HG02943 (cell line): ENCODE measurements at regions not wholly inside any gene's neighbourhood (a gene's known extent, or its start where the extent isn't known, plus 50 kb on each side); places are given as distances from the start of the nearest gene placed in this dataset.

ENCODE experiments used
- ATAC-seq: cut with Tn5 transposase; IDR thresholded peaks from one replicate; pipeline ENCODE4 v1.9.1; 2021; ENCODE audit warnings: mild to moderate bottlenecking, low read depth, moderate library complexity; ENCODE audit not compliant: unreplicated experiment

DNA sequence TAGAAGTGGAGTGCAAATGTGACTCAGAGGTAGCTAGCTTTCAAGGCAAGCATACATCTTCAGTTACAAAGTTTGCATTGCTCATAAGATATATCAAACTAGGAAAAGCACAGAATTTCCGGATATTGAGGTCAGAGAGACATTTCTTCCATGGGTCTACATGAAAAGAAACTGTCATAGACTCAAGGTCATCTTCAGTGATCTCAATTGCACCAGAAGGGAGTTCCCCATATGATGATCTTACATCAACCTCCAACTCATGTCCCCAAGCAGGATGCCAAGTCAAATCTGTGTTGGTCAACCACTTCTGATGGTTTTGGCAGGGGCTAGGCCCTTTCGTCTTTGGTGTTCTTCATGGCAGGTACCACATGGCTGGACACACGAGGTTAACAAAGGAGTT, 459.9 kb upstream of the MAF start:
- ATAC-seq: no peak

DNA sequence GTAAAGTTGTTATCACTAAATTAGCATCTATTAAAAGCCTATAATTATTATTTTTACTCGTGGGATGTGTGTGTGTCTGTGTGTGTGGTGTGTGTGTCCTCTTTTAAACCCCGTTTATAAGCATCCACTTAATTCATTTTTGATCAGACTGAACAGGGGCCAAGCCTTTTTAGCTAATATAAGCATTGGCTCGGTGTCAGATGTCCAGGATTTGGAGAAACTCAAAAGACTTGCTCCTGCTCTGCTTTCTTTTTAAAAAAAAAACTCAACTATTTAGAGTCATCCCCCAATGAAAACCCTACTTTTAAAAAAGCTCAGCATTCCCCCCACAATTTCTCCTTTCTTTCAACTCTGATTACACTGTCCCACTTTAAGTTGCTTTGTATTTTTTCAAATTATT, 459.3 kb upstream of the MAF start:
- ATAC-seq: no peak

DNA sequence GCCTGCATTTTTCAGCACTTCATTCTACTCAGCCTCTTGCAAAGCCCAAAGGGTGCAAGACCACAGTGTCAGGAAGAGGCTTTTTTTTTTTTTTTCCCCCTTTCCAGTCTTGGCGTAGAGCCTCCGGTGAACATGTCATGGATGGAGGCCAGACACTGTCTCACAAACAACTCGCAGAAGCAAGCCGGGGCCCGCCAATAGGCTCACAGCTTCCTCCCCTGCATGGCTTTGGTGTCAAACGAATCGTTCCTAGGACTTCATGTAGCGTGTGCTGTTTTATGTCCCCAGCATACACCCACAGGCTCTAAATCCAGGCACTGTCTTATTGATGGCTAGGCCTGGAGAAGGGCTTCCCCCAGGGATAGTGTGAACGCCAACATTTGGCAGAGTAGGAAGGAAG, 457.7 kb upstream of the MAF start:
- no peak for ATAC-seq

DNA sequence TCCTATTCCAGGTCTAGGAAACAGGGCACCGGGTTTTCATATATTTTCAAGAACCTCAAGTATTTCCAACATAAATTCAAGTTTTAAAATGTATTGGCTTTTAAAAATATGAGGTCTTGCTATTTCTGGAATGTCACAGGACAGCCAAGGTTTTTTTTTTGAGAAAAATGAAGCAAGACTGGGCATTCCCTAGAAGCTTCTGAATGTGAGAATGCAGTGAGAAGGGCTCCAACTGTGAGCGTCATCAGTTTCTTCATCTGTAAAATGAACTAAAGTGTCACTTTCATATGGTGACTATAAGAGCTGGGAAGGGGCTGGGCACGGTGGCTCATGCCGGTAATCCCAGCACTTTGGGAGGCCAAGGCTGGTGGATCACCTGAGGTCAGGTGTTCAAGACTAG, 455.8 kb upstream of the MAF start:
- ATAC-seq: no peak

DNA sequence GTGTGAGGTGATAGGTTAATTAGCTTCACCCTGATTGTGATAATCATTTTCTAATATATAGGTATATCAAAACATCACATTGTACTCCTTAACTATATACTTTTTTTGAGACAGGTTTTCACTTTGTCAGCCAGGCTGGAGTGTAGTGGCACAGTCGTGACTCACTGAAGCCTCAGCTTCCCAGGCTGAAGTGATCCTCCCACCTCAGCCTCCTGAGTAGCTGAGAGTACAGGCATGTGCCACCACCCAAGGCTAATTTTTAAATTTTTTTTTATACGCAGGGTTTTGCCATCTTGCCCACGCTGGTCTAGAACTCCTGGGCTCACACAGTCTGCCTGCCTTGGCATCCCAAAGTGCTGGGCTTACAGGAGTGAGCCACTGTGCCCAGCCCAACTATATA, 455.3 kb upstream of the MAF start:
- no peak for ATAC-seq

DNA sequence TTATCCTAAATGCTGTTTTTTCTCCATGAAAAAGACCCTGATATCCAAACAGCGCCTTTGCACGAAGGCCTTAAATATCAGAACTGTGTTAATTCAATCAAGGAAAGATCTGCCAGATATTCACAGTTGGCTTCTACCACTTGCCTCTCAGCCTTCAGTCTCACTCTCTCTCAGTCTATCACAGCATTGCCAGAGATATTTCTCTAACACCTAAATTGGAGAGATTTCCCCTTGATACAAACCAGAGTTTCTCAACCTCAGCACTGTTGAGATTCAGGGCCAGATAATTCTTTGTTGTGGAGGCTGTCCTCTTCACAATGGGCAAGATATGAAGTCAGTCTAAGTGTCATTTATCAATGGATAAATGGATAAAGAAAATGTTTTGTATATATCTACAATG, 454.1 kb upstream of the MAF start:
- ATAC-seq: no peak

DNA sequence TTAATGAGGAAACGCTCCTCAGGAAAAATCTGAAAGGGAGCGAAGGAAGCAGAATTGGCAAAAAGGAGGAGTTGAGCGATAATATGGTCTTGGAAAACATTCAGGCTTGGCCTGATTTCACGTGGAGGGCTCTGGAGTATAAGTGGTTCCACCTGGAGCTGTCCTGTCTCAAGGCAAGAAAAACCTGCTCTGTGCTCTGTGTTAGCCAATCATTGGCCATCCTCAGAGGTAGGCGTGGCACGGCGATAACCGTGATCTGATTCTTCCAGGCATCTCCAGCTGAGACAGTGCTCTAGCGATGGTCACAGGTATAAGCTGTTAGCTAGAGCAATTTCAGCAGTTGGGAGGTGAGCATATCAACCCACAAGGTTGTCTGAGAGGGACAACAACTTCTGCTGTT, 450.5 kb upstream of the MAF start:
- no peak for ATAC-seq

DNA sequence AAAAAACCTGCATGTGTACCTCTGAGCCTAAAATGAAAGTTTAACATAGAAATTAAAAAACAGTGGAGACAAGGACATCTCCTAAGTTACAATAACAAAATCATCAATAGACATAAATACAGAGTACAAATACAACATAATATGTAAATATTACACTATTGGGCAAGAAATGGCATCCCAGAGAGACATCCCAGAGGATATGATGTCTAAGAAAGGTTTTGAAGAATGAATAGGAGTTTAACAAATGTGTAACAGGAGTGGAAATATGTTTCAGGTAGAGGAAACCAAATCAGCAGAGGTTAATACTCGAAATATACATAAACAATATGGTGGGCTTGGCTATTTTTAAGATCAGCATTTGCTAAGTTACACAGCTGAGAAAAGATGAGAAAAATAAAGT, 447.7 kb upstream of the MAF start:
- ATAC-seq: no peak

DNA sequence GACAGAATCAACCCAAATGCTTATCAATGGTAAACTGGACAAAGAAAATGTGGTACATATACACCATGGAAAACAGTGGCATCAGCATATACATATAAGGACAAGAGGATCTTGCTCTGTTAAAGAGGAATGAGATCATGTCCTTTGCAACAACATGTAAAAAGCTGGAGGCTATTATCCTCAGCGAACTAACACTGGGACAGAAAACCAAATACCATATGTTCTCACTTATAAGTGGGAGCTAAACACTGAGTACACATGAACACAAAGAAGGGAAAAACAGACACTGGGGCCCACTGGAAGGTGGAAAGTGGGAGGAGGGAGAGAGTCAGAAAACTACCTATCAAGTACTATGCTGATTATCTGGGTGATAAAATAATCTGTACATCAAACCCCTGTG, 447.3 kb upstream of the MAF start:
- no peak for ATAC-seq

DNA sequence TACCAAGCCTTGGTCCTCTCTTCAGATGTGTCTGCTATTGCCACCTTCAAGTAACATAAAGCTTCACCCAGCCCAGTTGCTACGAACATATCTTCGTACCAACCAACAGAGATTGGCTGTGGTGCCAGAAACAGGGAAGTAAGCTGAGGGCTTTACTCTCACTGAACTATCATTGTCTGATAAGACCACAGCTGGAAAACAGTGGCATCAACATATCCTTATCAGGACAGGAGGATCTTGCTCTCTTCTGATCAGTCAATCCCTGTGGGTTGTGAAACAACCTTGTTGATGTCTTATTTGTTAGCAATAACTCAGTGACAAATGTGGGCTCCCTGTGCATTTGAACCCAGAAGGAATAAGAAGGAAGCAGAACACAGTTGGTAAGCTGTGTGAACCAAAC, 446.3 kb upstream of the MAF start:
- no peak for ATAC-seq

DNA sequence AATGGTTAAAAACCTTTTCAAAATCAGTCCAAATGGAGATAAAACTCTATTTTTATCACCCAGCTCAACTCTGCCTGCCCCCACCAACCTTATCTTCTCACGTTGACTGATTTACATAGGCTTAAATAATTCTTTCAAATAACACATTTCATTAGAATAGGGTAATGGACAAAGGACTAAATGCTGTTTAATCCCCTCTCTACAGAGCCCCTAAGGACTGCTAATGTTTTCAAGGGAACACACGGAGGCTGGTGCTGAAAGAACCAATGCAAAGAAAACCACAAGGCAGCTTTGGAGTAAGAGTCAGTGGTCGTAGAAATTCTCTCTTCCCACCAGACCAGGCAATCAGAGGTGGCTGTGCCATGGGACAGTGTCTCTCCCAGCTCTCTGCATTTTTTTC, 445.7 kb upstream of the MAF start:
- no peak for ATAC-seq

DNA sequence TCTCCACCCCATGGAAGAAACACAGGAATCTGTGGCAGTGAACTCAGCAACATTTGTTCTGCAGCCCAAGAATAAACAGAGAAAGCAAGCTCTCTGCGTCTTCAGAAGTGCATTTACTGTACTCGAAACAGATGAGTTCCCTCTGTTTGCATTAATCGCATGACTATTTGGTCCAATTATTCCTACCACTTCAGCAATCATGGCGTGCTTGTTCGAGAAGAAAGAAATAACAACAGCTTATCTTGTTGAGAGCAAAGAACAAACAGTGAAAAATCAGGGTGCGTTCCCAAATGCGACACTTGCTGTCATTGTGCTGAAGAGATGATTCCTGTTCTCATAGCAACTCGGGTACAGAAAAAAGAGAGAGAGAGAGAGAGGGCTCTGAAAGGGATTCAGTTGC, 445.3 kb upstream of the MAF start:
- ATAC-seq: no peak

DNA sequence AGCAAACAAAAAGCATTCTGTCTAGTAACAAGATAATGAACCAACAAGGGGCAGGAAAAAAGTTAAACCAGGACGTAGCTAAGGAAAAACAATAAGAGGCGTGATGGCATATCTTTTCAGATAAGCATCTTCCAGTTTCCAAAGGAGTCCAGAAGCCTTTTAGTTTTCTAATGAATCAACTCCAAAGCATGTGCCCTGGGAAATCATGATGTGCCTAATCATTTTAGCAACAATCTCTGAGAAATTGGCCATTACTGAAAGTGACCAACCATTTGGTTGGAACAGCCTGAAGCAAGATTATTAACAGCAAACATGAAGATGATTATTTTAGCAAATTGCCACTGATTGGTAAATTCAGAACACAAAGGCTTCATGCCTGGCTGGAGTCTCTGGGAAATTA, 440.9 kb upstream of the MAF start:
- no peak for ATAC-seq

DNA sequence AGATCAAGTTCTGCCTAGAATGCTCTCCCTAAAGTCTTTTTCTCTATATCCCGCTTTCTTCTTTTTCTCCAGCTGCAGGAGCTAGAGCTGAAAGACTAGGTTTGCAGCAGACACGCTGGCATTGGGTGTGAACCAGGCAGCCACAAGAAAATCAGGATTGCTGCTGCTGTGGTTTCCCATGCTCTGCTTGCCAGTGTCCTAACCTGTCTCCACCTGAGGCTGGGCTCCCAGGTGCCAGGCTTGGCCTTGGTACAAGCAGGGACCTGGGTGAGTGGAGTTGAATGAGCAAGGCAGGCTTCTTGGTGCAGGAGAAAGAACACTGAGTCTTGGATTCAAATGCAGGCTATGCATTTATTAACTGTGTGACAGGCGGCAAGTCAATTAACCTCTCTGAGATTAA, 440.3 kb upstream of the MAF start:
- no peak for ATAC-seq

DNA sequence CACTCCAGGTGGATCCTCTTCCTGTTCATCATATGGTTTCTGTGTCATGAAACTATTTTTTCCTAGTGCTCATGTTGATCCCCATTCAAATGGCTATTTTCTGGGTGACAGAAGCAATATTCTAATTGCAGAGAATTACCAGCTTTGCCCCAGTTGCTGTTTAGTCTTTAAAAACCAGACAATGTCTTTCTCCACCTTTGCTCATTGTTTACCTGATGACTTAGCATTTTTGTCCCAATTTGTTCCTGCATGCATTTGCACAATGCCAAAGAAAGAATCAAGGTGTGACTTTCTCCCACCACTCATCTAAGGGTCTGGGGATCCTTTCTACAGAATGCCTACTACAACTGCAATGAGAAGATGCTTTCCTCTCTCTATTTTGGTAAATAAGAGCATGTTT, 439.9 kb upstream of the MAF start:
- no peak for ATAC-seq

DNA sequence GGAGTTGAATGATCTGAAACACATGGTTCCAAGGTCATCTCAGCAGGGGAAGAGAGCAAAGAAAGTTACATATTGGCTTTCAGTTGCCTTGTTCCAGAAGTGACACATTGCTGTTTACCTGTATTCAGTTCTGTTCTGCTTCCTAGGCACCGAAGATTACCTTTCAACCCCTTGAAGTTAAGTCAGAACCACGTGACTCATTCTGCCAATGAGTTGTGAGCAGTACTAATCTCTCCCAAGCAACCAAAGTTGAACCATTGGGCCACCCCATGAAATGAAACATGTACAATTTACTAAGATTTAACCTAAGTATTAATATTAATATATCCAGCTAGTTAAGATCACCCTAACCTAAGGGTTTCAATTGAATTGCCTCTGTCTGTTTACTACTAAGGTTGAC, 439.2 kb upstream of the MAF start:
- ATAC-seq: no peak

DNA sequence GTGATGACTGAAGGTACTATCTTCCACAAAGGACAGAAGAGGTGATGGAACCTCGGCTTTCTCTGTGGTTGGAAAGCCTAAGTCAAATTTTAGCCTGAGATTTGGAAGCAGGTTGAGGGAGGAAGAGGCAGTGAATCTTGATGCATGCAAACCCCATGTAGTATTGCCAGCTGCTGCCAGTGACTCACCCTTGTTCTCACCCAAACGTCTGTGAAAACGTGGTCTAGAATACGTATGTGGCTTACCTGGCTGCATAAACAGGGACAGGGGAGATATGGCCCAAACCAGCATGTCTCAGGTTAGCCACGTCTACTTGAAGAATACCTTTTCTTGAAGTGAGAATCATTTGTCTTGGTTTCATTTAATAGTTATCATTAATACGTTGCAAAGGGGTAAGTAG, 438.0 kb upstream of the MAF start:
- no peak for ATAC-seq

DNA sequence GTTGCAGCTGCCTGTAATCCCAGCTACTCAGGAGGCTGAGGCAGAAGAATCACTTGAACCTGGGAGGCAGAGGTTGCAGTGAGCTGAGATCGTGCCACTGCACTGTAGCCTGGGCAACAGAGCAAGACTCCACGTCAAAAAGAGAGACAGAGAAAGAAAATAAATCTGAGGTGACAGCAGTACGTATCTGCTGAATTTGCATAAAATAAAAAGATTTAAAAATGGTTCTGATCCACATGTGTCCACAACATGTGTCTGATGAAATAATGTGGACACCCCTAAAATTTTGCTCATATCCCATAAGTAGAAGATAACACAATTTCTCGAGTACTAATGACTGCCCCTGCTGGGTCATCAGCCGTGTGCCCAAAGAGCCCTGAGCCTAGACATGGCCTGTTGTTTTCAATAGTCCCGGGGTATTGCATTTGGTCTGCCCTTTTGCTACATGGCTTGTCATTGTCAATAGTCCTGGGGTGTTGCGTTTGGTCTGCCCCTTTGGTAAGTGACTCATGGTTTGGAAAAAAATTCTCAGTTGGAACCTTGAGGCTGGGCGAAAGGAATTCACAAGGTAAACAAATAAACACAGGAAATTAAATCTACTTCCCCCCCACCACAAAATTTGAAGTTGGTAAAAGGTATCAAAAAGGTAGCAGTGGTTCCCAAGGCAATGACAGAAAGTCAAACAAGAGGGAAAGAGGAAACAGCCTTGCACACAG, 434.6 kb upstream of the MAF start:
- ATAC-seq: no peak

DNA sequence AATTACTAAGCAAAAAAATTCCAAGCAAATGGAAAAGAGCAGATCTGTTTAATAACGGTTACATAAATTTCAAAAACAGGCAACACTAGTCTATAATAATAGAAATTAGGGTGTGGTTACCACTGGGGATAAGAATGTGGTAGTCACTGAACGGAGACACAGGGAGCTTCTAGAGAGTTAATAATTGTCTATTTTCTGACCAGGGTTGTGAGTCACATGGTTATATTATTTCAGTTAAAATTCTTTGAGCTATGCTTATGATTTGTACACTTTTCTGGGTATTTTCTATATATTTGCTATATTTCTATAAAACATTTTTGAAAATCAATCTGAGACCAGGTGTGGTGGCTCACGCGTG, 433.9 kb upstream of the MAF start:
- ATAC-seq: no peak

DNA sequence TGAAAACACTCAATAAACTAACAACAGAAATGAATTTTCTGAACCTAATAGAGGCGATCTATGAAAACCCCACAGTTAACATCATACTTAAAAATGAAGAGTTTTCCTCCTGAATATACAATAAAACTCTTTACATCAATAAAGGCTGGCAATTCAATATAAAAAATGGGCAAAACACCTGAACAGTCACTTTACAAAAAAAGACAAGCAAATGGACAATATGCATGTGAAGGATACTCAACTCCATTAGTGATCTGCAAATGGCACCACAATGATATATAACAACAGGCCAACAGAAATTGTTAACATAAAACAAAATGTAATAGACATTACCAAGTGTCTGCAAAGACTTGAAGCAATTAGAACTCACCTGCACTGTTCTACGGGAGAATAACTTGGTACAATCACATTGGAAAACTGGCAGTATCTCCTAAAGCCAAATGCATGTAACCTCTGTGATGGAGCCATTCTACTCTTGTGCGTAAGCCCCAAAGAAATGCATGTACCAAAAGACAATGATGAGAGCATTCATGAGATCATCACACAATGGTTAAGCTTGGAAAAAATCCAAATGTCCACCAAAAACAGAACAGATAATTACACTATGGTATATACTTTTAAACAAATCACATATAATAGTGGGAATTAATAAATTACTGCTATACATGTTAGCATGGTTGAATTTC, 433.4 kb upstream of the MAF start:
- no peak for ATAC-seq

DNA sequence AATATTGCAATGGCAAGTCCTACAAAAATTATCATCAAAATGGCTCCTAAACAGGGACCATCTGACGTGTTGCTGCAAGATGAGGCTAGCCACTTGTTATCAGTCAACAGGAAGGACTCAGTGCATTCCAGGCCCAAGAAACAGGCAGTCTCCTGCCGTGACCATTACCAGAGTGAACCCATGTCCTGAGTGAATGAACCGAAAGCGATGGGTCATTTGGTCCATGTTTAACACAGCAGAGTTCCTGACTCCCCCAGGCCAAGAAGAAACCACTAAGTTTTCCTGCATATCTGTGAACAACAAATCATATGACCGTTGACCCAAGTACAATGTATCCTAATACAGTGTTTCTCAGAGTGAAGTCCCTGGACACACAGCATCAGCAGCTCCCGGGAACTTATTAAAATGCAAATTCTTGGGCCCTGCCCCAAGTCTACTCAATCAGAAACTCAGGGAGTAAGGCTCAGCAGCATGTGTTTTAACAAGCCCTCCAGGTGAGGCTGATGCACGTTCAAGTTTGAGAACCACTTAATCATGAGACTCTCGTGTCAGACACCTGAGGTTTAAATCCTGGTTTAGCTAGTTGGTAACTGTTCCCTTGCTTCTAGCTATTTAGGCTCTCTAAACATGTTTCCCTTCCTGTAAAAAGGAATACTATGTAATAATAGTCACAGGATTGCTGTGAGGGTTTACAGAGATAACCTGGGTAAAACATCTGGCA, 429.4 kb upstream of the MAF start:
- ATAC-seq: no peak

DNA sequence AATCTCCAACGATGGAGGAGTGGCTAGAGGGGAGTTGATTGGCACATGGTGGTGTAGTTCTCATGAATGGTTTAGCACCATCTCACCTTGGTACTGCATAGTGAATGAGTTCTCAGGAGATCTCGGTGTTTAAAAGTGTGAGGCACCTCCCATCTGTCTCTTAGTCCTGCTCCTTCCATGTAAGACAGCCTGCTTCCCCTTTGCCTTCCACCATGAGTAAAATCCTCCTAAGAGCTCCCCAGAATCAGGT, 428.8 kb upstream of the MAF start:
- ATAC-seq: no peak
